SK-N-SH treated with all-trans-retinoic acid at 6 μM for 48 hours (cell line): ENCODE measurements at regions not wholly inside any gene's neighbourhood (a gene's known extent, or its start where the extent isn't known, plus 50 kb on each side); places are given as distances from the start of the nearest gene placed in this dataset.

Experiments used
- ATAC-seq: fragments of 200-7000 bp; cut with Tn5 transposase; 3 replicates; pipeline ENCODE4 v1.9.1; 2020; ENCODE audit warnings: mild to moderate bottlenecking, moderate library complexity
- ARNTL ChIP-seq: fragments of 450-650 bp; formaldehyde crosslinking; IDR thresholded peaks from 2 replicates; pipeline ENCODE4 v1.5.0; 2020; ENCODE audit warnings: low read depth, mild to moderate bottlenecking, moderate library complexity, borderline replicate concordance
- BACH2 ChIP-seq: fragments of 250-450 bp; sonication (Bioruptor Pico); IDR thresholded peaks from 2 replicates; pipeline ENCODE4 v1.9.0; 2021; ENCODE audit warnings: mild to moderate bottlenecking, borderline replicate concordance
- CSDC2 ChIP-seq: fragments of 250-450 bp; sonication (Bioruptor Pico); IDR thresholded peaks from 2 replicates; pipeline ENCODE4 v1.5.0; 2020; ENCODE audit warnings: mild to moderate bottlenecking, moderate library complexity
- GLIS3 ChIP-seq: fragments of 250-450 bp; sonication (Bioruptor Pico); IDR thresholded peaks from 2 replicates; pipeline ENCODE4 v1.5.0; 2020; ENCODE audit warnings: mild to moderate bottlenecking, moderate library complexity
- ISL1 ChIP-seq: fragments of 250-450 bp; sonication (Bioruptor Pico); IDR thresholded peaks from 2 replicates; pipeline ENCODE4 v2.1.2; 2022; ENCODE audit warnings: mild to moderate bottlenecking, moderate library complexity
- PATZ1 ChIP-seq: fragments of 250-450 bp; sonication (Bioruptor Pico); IDR thresholded peaks from 2 replicates; pipeline ENCODE4 v1.8.0; 2020; ENCODE audit warnings: mild to moderate bottlenecking, moderate library complexity, borderline replicate concordance
- POU6F1 ChIP-seq: fragments of 250-450 bp; sonication (Bioruptor Pico); IDR thresholded peaks from 2 replicates; pipeline ENCODE4 v1.8.0; 2021; ENCODE audit warnings: low read depth, mild to moderate bottlenecking, moderate library complexity, borderline replicate concordance
- PPARA ChIP-seq: fragments of 250-450 bp; sonication (Bioruptor Pico); IDR thresholded peaks from 2 replicates; pipeline ENCODE4 v1.5.0; 2020; ENCODE audit warnings: mild to moderate bottlenecking, borderline replicate concordance
- RARB ChIP-seq: fragments of 250-450 bp; sonication (Bioruptor Pico); IDR thresholded peaks from 2 replicates; pipeline ENCODE4 v1.8.0; 2021; ENCODE audit warnings: mild to moderate bottlenecking, moderate library complexity
- SNAI2 ChIP-seq: fragments of 250-450 bp; sonication (Bioruptor Pico); IDR thresholded peaks from 2 replicates; pipeline ENCODE4 v1.5.0; 2020; ENCODE audit warnings: mild to moderate bottlenecking, moderate library complexity
- TCF4 ChIP-seq: fragments of 250-450 bp; sonication (Bioruptor Pico); IDR thresholded peaks from 2 replicates; pipeline ENCODE4 v1.8.0; 2021; ENCODE audit warnings: mild to moderate bottlenecking, moderate library complexity, borderline replicate concordance
- TOX ChIP-seq: fragments of 250-450 bp; sonication (Bioruptor Pico); IDR thresholded peaks from 2 replicates; pipeline ENCODE4 v1.8.0; 2021; ENCODE audit warnings: mild to moderate bottlenecking, moderate library complexity, borderline replicate concordance
- TSHZ2 ChIP-seq: fragments of 250-450 bp; sonication (Bioruptor Pico); IDR thresholded peaks from 2 replicates; pipeline ENCODE4 v1.5.0; 2020; ENCODE audit warnings: mild to moderate bottlenecking, moderate library complexity
- ZC3H10 ChIP-seq: fragments of 250-450 bp; sonication (Bioruptor Pico); IDR thresholded peaks from 2 replicates; pipeline ENCODE4 v1.5.1; 2021; ENCODE audit warnings: mild to moderate bottlenecking, moderate library complexity
- ZFP3 ChIP-seq: fragments of 250-450 bp; sonication (Bioruptor Pico); IDR thresholded peaks from 2 replicates; pipeline ENCODE4 v1.5.0; 2020; ENCODE audit warnings: mild to moderate bottlenecking, moderate library complexity
- ZFP30 ChIP-seq: fragments of 450-650 bp; formaldehyde crosslinking; IDR thresholded peaks from 2 replicates; pipeline ENCODE4 v1.5.0; 2022; ENCODE audit warnings: mild to moderate bottlenecking, moderate library complexity
- ZNF565 ChIP-seq: fragments of 450-650 bp; formaldehyde crosslinking; conservative IDR thresholded peaks from 2 replicates; pipeline ENCODE4 v1.5.0; 2020; ENCODE audit warnings: low read depth, mild to moderate bottlenecking, moderate library complexity
- ZNF70 ChIP-seq: fragments of 450-650 bp; formaldehyde crosslinking; IDR thresholded peaks from 2 replicates; pipeline ENCODE4 v1.5.0; 2020; ENCODE audit warnings: mild to moderate bottlenecking, moderate library complexity
- ZNF8 ChIP-seq: fragments of 450-650 bp; formaldehyde crosslinking; IDR thresholded peaks from 2 replicates; pipeline ENCODE4 v1.5.0; 2020; ENCODE audit warnings: mild to moderate bottlenecking, moderate library complexity
- TF ChIP-seq, protein P1 (sequence below): fragments of 250-450 bp; sonication (Bioruptor Pico); IDR thresholded peaks from 2 replicates; pipeline ENCODE4 v1.5.1; 2021; ENCODE audit warnings: mild to moderate bottlenecking, moderate library complexity

- ATAC-seq, result no peak
- TF ChIP-seq ZFP30 (CRISPR knock-in tag) (no peak), TOX (CRISPR knock-in tag) (no peak), ZNF70 (CRISPR knock-in tag) (no peak), BACH2 (CRISPR knock-in tag) (no peak)
- TF ChIP-seq, protein P1, sequence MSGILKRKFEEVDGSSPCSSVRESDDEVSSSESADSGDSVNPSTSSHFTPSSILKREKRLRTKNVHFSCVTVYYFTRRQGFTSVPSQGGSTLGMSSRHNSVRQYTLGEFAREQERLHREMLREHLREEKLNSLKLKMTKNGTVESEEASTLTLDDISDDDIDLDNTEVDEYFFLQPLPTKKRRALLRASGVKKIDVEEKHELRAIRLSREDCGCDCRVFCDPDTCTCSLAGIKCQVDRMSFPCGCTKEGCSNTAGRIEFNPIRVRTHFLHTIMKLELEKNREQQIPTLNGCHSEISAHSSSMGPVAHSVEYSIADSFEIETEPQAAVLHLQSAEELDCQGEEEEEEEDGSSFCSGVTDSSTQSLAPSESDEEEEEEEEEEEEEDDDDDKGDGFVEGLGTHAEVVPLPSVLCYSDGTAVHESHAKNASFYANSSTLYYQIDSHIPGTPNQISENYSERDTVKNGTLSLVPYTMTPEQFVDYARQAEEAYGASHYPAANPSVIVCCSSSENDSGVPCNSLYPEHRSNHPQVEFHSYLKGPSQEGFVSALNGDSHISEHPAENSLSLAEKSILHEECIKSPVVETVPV (CRISPR knock-in tag), result no peak
Measured at GRCh38 chr11:15727520-15727914, 612.8 kb downstream of the INSC start.

DNA sequence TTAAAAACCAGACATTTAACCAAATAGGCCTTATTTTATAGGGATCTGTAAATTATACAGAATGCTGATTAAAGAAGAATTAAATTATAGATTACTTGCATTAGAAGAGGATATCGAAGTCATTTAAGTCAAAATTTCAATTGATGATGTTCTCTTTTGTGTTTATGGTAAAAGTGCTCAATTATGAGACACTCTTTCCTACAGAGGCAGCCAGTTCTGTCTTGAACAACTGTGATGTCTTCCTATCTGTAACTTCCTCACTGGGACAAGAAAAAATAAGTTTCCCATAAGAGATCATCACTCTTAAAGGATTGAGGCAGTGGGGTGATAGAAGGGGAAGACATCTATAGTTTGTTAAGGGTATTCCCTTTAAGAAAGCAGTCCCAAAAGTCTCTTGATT is 613.5 kb downstream of the INSC start:
- TF ChIP-seq PATZ1 (CRISPR knock-in tag) (no peak), CSDC2 (CRISPR knock-in tag) (no peak), ZNF565 (CRISPR knock-in tag) (no peak), TSHZ2 (CRISPR knock-in tag) (no peak), POU6F1 (CRISPR knock-in tag) (no peak)
- ATAC-seq, result no peak

GRCh38 chr11:15730263-15730994 is 615.7 kb downstream of the INSC start:
- no peak for ATAC-seq
- no peak for TF ChIP-seq ZNF8 (CRISPR knock-in tag)
- no peak for TF ChIP-seq ISL1 (CRISPR knock-in tag)

- ATAC-seq, result no peak
- TF ChIP-seq ZFP3, result no peak
- no peak for TF ChIP-seq PATZ1 (CRISPR knock-in tag)
- no peak for TF ChIP-seq RARB (CRISPR knock-in tag)
- TF ChIP-seq ZFP30 (CRISPR knock-in tag), result no peak
- TF ChIP-seq TOX (CRISPR knock-in tag), result no peak
- no peak for TF ChIP-seq GLIS3 (CRISPR knock-in tag)
- TF ChIP-seq TCF4, result no peak
- no peak for TF ChIP-seq ZNF565 (CRISPR knock-in tag)
- TF ChIP-seq ZC3H10, result no peak
- TF ChIP-seq POU6F1 (CRISPR knock-in tag), result no peak
- TF ChIP-seq, protein P1 (CRISPR knock-in tag), result no peak
- no peak for TF ChIP-seq PPARA (CRISPR knock-in tag)
- no peak for TF ChIP-seq ZNF8 (CRISPR knock-in tag)
- no peak for TF ChIP-seq BACH2 (CRISPR knock-in tag)
- no peak for TF ChIP-seq ARNTL (CRISPR knock-in tag)
- TF ChIP-seq CSDC2 (CRISPR knock-in tag), result no peak
- TF ChIP-seq ZNF70 (CRISPR knock-in tag), result no peak
- no peak for TF ChIP-seq ISL1 (CRISPR knock-in tag)
- TF ChIP-seq SNAI2, result no peak
Measured at GRCh38 chr11:15730995-15731385, 616.3 kb downstream of the INSC start.
